IMR-90 (cell line): ENCODE measurements at regions not wholly inside any gene's neighbourhood (a gene's known extent, or its start where the extent isn't known, plus 50 kb on each side); places are given as distances from the start of the nearest gene placed in this dataset.

ENCODE experiments used
- ATAC-seq: fragments of 200-7000 bp; cut with Tn5 transposase; 2 replicates; pipeline ENCODE4 v1.9.1; 2020; ENCODE audit warnings: low read depth, mild to moderate bottlenecking, moderate library complexity
- BruUV-seq: library from RNA; stranded (reverse); fragments of 400-500 nt; replicated peaks from 2 replicates; lab custom pipeline; 2021; lab: Mats Ljungman, UMichigan
- CTCF ChIA-PET: fragments of 300-600 bp; formaldehyde crosslinking; extraction: SDS; loops from one replicate; lab custom pipeline; 2021; ENCODE audit warnings: antibody characterized with exemption; lab: Yijun Ruan, JAX
- POLR2A ChIA-PET: fragments of 300-600 bp; sonication (Branson Sonifier 250); formaldehyde crosslinking; loops from one replicate; lab custom pipeline; 2022; ENCODE audit warnings: antibody characterized with exemption; ENCODE audit not compliant: unreplicated experiment; lab: Charles Lee
- DNase-seq: peaks from one replicate; pipeline ENCODE4 v3.0.0; 2013
- H2AFZ ChIP-seq: replicated peaks from 2 replicates; pipeline ENCODE3; 2013; ENCODE audit warnings: low read length, mild to moderate bottlenecking; ENCODE audit not compliant: poor library complexity
- H2AK5ac ChIP-seq: 2 replicates; pipeline ENCODE4 v1.6.1; 2013; ENCODE audit warnings: low read depth, low read length, inconsistent platforms
- H2AK9ac ChIP-seq: replicated peaks from 2 replicates; pipeline ENCODE3; 2013; ENCODE audit warnings: mild to moderate bottlenecking, low read depth, low read length, moderate library complexity; ENCODE audit not compliant: poor library complexity
- H2BK120ac ChIP-seq: 2 replicates; pipeline ENCODE4 v1.6.1; 2013; ENCODE audit warnings: low read depth, low read length, inconsistent platforms
- H2BK15ac ChIP-seq: 3 replicates; pipeline ENCODE4 v1.6.1; 2013; ENCODE audit warnings: low read depth, low read length, inconsistent platforms
- H2BK20ac ChIP-seq: 2 replicates; pipeline ENCODE4 v1.6.1; 2013; ENCODE audit warnings: low read depth, mild to moderate bottlenecking, inconsistent platforms, low read length, moderate library complexity
- H2BK5ac ChIP-seq: 2 replicates; pipeline ENCODE4 v1.6.1; 2013; ENCODE audit warnings: mild to moderate bottlenecking, low read depth, low read length, inconsistent platforms; ENCODE audit not compliant: poor library complexity, severe bottlenecking
- H3K14ac ChIP-seq: replicated peaks from 2 replicates; pipeline ENCODE4 v1.6.1; 2013; ENCODE audit warnings: low read depth, low read length, inconsistent platforms
- H3K18ac ChIP-seq: 2 replicates; pipeline ENCODE4 v1.6.1; 2013; ENCODE audit warnings: low read depth, low read length, control low read depth
- H3K23ac ChIP-seq: 2 replicates; pipeline ENCODE4 v1.6.1; 2013; ENCODE audit warnings: low read depth, low read length, inconsistent platforms
- H3K27ac ChIP-seq: 2 replicates; pipeline ENCODE4 v1.5.1; 2013; ENCODE audit warnings: mild to moderate bottlenecking, control low read depth, low read length; ENCODE audit not compliant: insufficient read depth
- H3K27me3 ChIP-seq: 2 replicates; pipeline ENCODE4 v1.6.1; 2013; ENCODE audit warnings: low read length; ENCODE audit not compliant: control insufficient read depth, insufficient read depth
- H3K36me3 ChIP-seq: 2 replicates; pipeline ENCODE4 v1.6.1; 2013; ENCODE audit warnings: low read length, mixed read lengths; ENCODE audit not compliant: control insufficient read depth, insufficient read depth
- H3K4ac ChIP-seq: 2 replicates; pipeline ENCODE4 v1.6.1; 2013; ENCODE audit warnings: low read depth, low read length, inconsistent platforms
- H3K4me1 ChIP-seq: 2 replicates; pipeline ENCODE4 v1.6.1; 2013; ENCODE audit warnings: low read length, mixed read lengths; ENCODE audit not compliant: control insufficient read depth, insufficient read depth
- H3K4me2 ChIP-seq: 2 replicates; pipeline ENCODE4 v1.6.1; 2013; ENCODE audit warnings: low read depth, mild to moderate bottlenecking, control low read depth, low read length, moderate library complexity
- H3K4me3 ChIP-seq: 2 replicates; pipeline ENCODE4 v1.5.1; 2013; ENCODE audit warnings: low read depth, mild to moderate bottlenecking, control low read depth, low read length, moderate library complexity; ENCODE audit not compliant: insufficient read depth
- H3K56ac ChIP-seq: 2 replicates; pipeline ENCODE4 v1.6.1; 2013; ENCODE audit warnings: low read length, inconsistent platforms; ENCODE audit not compliant: insufficient read depth; ENCODE audit errors: extremely low read depth
- H3K79me1 ChIP-seq, 2 experiments: 2 replicates each; pipeline ENCODE4 v1.6.1; 2013; ENCODE audit warnings: low read length in 2 of 2, inconsistent platforms in 1 of 2, low read depth in 1 of 2
- H3K9ac ChIP-seq: 2 replicates; pipeline ENCODE4 v1.6.1; 2013; ENCODE audit warnings: low read depth, low read length, control low read depth
- H3K9me1 ChIP-seq: 2 replicates; pipeline ENCODE4 v1.6.1; 2013; ENCODE audit warnings: low read length, inconsistent platforms; ENCODE audit not compliant: insufficient read depth
- H3K9me3 ChIP-seq: 2 replicates; pipeline ENCODE4 v1.6.1; 2013; ENCODE audit warnings: low read length; ENCODE audit not compliant: control insufficient read depth, insufficient read depth
- H4K20me1 ChIP-seq: 2 replicates; pipeline ENCODE4 v1.6.1; 2013; ENCODE audit warnings: low read length, inconsistent platforms; ENCODE audit not compliant: insufficient read depth
- H4K5ac ChIP-seq: 2 replicates; pipeline ENCODE4 v1.6.1; 2013; ENCODE audit warnings: mild to moderate bottlenecking, low read depth, low read length, control low read depth
- H4K8ac ChIP-seq, 2 experiments: 2 replicates each; pipeline ENCODE4 v1.6.1; 2013; ENCODE audit warnings: low read depth in 2 of 2, low read length in 2 of 2, control low read depth in 1 of 2, inconsistent platforms in 1 of 2
- H4K91ac ChIP-seq: 2 replicates; pipeline ENCODE4 v1.6.1; 2013; ENCODE audit warnings: low read depth, low read length, inconsistent platforms; ENCODE audit not compliant: insufficient read depth
- CHD1 ChIP-seq: IDR thresholded peaks from 2 replicates; pipeline ENCODE4 v1.6.1; 2012; ENCODE audit warnings: low read depth, low read length, improper control_type of control experiment
- NFE2L2 ChIP-seq: fragments of 150-350 bp; IDR thresholded peaks from 2 replicates; pipeline ENCODE4 v1.6.1; 2016; ENCODE audit warnings: low read depth, mild to moderate bottlenecking, low read length
- WGBS, 2 experiments: methylation state at CpG; one replicate each; pipeline versions ENCODE4 v1.1.5 to v1.1.7; 2013; ENCODE audit warnings: missing lambda C conversion rate in 2 of 2; ENCODE audit not compliant: insufficient read length in 1 of 2; ENCODE audit errors: extremely low coverage in 2 of 2; 5-methylcytosine and 5-hydroxymethylcytosine counted together
- dilution Hi-C: fragments of 300-500 bp; cut with HindIII; formaldehyde crosslinking; loops from one replicate; pipeline ENCODE4 v1.14.3; 2018; ENCODE audit warnings: low sequenced_read_pairs; ENCODE audit not compliant: unreplicated experiment
- in situ Hi-C: fragments of 300-500 bp; cut with MboI; formaldehyde crosslinking; loops from 3 replicates; pipeline ENCODE4 v1.14.3; 2019; ENCODE audit warnings: low sequenced_read_pairs, inconsistent platforms, mixed read lengths
- intact Hi-C: fragments of 100-400 bp; cut with micrococcal nuclease; formaldehyde crosslinking; loops from 2 replicates; pipeline ENCODE4 v1.10.0; 2022

GRCh38 chr4:75325318-75325979, 188.8 kb downstream of the RCHY1 start:
- POLR2A ChIA-PET: no interaction called here
- Histone ChIP-seq H3K14ac (no peak overlapping the region), H3K56ac (no peak overlapping the region), H4K91ac (no peak overlapping the region), H3K18ac (no peak overlapping the region), H2AK5ac (no peak overlapping the region), H4K8ac (no peak overlapping the region), H4K20me1 (no peaks in the 10 kb centered on the region), H3K9me1 (no peaks in the 10 kb centered on the region), H3K4me2 (no peak overlapping the region), H3K4me3 (no peak overlapping the region), H3K36me3 (no peaks in the 10 kb centered on the region), H2BK5ac (no peak overlapping the region), H3K23ac (no peak overlapping the region), H2BK120ac (no peak overlapping the region), H3K9me3 (peaks cover 1% of the 10 kb centered on the region; the same call in 1 of the 2 replicates), H2BK20ac (no peak overlapping the region), H3K4ac (no peak overlapping the region), H3K4me1 (peaks cover 5% of the 10 kb centered on the region; the same call in 1 of the 2 replicates), H2AFZ (no peak overlapping the region), H3K9ac (no peak overlapping the region), H4K5ac (no peak overlapping the region), H2AK9ac (no peak overlapping the region), H3K27me3 (peaks cover 4% of the 10 kb centered on the region), H2BK15ac (no peak overlapping the region), H3K27ac (no peak overlapping the region), H3K79me1 (no peaks in the 10 kb centered on the region)
- intact Hi-C loops (no loop called here), dilution Hi-C loops (no loop called here), in situ Hi-C loops (no loop called here)
- BruUV-seq: no TSS peak
- DNase-seq: no peak
- no peak for ATAC-seq
- TF ChIP-seq CHD1: no peak
- no peak for TF ChIP-seq NFE2L2
- WGBS, 2 experiments: 50% methylated on average over 1 of the region's 2 CpGs; no CpG with 5 or more reads in 1 of the 2 experiments
- CTCF ChIA-PET: no interaction called here
